HG03342 (cell line): ENCODE measurements at regions not wholly inside any gene's neighbourhood (a gene's known extent, or its start where the extent isn't known, plus 50 kb on each side); places are given as distances from the start of the nearest gene placed in this dataset.

Experiments
- ATAC-seq: cut with Tn5 transposase; IDR thresholded peaks from one replicate; pipeline ENCODE4 v1.9.1; 2021; ENCODE audit warnings: mild to moderate bottlenecking, moderate library complexity; ENCODE audit not compliant: unreplicated experiment

DNA sequence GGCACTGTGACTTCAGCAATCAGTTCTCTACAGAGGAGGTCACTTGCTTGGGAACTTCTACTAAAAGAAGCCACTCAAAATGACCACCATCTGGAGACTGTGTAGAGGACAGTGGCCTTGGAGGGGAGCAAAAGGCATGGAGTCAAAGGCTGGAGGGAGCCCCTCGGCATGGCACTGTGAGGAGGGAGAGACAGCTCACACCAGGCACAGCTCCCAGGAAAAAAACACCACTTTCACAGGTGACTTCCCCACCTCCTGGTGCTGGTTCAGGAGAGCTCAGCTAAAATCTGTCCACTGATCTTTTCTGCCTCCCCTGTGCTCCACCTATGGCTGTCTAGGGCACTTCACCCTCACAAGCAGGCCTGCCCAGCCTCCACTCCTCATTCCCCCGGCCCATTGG is 649.4 kb upstream of the MGMT start:
- no peak for ATAC-seq

DNA sequence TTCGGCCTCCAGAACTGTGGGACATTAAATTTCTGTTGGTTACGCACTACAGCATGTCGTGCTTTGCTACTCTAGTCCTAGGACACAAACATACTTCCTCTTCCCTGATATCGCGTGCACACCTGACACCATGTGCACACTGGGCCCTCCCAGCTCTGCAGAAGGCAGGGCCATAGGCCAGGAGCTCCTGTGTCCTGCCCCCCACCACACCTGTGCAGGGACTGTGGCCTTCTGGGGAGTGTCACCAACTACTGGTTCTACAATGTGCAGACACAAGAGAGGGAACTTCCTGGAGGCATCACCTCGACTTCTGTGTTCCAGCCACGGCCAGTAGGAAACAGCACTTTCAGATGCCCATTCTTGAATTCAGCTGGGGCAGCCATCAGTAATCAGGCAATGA is 646.4 kb upstream of the MGMT start:
- no peak for ATAC-seq

DNA sequence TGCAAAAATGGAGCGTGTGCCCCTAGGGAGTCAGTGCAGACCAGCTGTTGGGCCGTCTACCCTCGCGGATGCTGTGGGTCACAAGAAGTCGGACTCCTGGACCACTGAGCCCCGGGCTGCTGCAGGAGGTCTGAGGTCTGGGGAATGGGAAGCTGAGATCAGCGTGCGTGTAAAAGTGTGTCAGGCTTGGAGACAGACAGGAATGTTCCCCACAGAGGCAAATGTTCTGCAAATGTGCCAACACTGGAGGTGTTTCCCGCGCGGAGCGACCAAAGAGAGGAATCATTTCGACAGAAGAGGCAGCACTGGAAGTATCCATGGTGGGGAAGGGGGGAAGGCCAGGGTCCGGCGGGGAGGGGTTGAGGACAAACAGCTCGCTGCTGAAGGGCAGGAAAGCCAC is 643.8 kb upstream of the MGMT start:
- ATAC-seq, result no peak

DNA sequence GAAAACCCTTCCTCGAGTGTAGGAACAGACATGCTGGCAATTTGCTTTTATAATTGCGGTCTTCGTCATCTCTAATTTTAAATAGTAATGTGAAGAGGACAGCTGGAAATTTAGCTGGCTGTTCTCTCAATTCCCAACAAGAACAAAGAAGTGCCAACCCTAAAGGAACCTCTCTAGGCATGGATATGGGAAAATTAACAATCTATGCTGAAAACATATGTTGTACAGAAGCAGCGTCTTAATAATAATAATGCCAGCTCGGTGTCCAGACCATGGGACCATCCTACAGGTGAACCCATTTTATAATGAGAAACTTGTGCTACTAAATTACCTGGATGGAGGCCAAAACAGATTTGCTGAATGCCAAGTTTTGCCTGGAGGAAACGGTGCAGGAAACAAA is 641.4 kb upstream of the MGMT start:
- no peak for ATAC-seq

DNA sequence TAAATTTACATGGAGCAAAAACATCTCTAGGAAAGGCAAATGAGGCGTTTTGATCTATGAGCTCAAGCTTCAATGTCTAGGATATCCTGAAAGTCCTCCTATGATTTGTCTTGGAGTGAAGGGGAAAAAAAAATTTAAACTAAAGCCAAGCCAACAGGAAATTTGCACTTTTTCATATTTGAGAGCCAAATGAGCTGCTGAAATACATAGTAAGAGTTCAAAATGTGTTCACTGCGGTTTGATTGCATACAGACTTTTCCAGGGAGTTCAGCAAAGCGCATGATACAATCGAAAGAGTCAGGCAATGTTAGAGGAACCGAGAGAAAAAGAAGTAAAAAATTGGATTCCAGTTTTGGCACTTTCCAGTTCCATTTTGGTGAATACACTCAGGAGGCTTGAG is 633.4 kb upstream of the MGMT start:
- ATAC-seq, result no peak

DNA sequence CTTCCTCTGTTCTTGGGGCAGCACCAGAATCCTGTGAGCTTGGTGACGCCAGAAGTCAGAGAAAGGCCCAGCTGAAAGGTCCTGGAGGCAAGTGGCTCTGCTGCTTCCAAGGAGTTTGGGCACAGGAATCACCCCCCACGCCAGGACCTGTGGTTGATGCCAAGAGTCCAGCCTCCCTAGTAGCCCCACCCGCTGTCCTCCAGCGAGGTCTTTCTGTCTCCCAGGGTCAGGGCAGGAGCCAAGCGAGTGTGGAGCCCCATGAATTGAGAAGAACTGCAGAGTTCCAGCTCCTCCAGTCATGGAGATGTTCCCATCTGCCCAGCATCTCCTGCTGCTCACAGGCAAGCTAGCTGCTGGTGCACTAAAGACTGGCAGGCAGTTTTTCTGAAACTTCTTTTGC is 631.7 kb upstream of the MGMT start:
- ATAC-seq, result no peak

DNA sequence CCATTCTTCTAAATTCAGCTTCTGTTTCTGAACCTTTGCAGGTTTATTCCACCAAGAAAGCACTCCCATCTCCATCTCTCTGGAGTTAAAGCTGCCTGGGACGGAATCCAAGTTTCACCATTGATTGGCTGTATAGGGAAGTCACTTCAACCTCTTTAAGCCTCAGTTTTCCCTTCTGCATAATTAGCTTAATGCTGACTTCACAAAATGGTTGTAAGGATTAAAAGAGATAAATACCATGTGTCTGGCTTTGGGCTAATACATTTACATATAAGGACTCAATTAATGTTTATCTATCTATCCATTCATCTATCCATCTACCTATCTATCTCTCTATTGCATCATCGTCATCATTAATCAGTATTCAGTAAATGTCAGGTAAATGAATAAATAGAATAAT is 629.6 kb upstream of the MGMT start:
- no peak for ATAC-seq

DNA sequence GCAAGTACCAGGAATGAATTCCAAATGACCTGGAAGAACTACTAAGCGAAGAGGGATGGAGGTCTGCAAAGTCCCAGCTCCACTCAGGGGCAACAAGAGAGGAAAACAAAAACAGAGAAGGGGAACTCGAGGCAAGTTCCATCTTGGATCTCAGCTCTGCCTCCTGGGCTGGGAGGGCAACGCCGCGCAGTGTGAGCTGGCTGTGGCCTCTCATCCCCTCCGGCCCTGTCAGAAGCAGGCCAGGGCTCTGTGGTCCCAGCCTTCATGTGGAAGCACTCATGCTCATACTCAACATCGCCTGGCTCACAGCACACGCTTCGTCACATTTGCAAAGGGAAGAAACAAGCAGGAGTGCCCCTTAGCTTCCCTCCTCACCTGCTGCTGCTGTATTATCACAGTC is 627.9 kb upstream of the MGMT start:
- no peak for ATAC-seq

DNA sequence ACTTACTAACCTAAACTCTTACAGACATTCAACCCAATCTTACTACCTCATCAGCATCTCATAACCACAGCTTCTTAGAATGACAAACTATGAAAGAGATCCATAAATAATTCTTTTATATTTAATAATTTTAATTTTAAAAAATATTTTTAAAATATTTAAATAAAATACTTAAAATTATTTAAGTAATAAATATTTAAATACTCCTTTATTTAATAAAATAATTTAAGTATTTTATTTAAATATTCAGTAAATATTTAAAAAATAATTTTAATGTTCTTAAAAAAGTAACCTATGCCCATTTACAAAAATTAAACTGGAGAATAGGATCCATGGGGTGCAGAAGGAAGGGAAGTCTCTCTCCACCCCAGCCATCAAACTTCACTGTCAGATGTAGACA is 627.3 kb upstream of the MGMT start:
- no peak for ATAC-seq

DNA sequence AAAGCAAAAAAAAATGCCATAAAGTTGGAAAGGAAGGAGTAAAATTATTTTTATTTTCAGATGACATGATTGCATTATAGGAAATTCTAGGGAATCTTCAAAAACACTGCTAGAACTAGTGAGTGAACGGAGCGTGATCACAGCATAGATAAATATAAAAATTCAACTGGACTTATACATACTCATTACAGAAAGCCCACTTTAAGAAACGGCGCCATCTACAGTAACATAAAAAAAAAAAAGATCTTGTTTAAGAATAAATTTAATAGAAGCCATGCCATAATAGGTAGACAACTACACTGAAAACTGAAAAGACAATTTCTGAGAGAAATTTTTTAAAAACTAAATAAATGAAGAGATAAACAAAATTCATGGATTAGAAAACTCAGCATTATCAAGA is 623.1 kb upstream of the MGMT start:
- no peak for ATAC-seq

DNA sequence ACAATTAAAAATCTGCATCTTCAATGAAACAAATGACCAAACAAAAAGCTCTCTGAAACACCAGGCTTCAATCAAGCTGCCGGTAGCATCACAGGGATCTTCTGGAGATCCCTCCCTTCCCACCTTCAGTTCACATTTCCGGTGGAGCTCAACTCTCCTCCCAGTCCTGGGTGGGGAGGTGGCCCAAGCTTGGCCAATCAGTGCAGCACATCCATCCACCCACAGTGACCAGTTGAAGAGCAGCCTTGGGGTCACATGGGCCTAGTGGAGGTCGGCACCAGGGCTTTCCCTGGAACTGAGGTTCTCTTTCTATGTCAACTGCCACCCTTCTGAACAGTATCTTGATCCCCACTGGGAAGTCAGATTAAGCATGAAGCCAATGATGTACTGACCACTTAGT is 620.1 kb upstream of the MGMT start:
- no peak for ATAC-seq

DNA sequence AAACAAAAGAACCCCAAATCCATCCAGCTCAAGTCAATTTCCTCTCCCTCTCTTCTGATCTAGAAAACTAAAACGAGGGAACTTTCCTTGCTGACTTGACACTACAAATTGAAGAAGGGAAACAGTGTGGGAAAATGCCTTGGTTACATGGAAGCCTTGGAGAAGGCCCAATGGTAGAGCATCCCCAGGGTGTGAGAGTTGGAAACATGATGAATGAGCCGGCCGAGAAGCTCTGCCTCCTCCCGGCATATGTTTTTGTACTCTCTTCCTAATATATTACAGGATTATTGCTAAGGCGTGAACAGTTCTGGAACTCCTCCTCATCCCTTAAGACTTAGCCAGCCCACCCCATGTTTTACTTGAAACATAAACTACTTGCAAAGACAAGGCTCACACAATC is 618.2 kb upstream of the MGMT start:
- ATAC-seq, result no peak

DNA sequence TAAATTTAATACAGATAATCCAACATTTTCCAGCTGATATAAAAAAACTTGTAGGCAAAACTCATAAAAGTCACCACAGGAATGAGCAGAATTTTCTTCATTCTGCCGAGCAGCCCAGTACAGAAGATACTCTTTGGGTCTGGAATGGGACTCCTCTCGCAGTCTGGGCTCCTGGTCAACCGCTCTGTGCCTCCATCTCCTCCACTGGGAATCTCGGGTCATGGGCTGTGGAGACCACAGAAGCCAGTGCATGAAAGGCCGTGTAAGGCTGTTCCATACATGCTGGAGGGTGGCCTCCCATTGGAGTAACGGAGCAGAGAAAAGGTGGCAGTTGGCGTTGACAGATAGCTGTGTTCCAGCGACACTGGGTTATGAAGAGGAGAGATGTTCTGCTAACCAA is 616.4 kb upstream of the MGMT start:
- no peak for ATAC-seq

DNA sequence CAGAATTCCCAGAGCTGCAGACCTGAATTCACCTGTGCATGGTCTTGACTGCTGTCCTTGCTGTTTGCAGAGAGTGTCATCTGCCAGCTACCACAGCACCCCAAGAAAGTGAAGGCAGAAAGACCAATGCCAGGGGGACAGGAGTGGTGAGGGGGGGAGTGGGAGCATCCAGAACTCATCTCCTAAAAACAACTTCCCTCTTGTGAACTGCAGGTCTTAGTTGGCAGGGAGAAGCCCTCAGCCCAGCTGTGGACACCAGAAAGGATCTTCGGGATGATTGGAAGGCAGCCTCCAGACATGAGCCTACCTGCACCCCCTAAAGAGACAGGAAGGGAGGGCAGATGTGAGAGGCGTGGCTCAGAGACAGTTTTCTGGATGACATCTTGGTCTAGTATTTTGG is 615.8 kb upstream of the MGMT start:
- ATAC-seq, result no peak

DNA sequence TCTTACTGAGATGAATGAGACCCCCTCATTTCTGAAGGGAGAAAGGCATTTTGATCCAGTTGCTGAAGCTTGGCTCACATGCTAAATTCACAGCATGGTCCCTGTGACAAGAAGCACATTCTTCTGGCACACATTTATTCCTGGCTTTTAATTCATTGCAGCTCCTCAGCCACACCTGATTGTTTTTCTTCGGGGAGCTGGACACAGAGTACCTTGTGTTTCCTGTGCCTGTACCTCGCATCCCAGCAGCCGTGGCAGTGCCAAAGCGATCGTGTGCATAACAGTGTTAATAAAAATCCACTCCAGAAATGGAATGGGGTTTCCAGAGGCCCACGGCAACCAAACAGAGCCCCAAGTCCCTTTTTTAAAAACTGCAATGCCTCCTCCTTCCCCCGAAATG is 615.3 kb upstream of the MGMT start:
- ATAC-seq, result no peak

DNA sequence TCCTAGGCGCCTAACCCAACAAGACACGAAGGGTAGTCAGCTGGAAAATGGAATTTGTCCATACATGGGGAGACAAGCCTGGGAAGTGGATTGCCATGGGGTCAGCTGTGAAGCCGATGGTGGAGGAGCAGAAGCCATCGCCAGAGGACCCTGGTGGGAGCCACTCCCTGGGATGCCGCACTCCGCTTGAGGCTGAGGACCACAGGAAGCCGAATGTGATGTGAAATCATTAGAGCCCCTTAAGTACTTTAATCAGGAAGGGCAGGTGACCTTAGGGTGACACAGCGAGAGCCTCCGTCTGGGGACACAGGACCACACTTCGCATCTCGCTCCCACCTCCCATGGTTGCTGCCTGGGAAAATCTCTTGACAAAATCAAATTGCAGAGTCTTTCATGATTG is 614.6 kb upstream of the MGMT start:
- ATAC-seq, result no peak

DNA sequence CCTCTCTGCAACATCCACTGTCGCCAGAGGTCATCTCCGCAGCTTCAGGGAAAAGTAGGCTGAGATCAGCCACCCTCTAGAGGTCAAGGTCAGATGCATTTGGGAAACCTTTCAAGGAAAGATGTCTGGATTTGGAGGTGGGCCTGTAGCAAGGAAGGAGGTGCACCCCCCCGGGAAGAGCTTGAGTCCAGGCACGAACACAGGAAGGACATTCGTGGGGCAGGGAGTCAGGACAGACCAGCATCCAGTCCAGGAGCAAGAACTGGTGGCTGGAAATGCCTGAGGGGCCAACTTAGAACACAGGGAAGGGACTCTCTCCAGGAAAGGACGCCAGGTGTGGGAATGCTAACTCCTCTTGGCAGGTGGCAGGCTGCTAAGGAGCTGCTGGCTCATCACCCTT is 614.1 kb upstream of the MGMT start:
- no peak for ATAC-seq

DNA sequence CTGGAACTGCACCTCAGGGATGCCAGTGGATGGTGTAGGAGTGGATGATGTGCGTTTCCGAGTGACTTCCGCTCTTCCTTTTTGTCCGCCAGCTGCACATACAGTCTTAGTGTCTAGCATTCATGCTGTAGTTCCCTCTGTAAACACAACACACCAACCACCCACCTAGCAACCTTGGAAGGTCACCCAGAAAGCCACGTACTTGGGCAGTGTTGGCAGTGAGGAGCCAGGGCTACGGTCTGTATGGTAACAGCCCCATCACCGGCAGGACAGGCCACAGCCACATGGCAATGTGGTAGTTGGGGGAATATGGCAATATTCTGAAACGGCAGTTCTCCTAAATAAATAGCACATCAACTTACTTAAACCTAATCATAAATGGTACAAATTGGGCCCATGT is 613.5 kb upstream of the MGMT start:
- no peak for ATAC-seq

DNA sequence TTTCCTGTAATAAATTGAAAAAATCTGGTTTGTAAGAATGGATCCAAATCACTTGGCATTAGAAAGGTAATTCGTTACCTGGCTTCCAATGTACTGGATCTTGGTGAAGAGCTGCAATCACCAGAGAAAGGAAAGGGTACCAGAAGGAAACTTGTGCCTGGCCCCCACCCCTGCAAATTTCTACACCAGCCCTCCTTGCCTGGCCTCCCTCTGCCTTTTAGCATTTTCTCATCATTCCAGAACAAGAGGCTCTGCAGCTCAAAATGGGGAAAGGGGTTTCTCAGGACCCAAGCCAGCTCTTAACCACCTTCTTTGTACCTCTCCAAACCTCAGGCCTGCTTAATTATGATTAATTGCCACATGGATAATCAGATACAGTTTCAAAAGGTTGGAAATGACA is 612.8 kb upstream of the MGMT start:
- ATAC-seq, result no peak

DNA sequence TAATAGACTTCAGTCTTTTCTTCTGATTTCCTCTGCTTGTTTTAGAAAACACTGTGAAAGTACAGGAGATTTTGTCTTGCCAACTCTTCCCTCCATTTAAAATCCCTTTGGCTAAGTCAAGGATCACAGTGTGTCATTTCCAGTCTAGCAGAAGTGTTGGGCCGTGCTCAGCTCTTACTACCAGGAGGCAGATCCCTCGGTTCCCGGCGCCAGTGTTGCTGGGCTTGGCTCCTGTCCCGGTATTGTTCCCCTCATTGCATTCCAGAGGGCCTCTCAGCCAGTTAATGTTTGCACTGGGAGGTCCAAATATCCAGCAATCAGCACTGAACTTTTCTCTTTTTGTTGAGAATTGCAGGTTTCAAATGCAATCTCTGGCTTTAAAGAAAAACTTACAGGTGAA is 612.1 kb upstream of the MGMT start:
- no peak for ATAC-seq

DNA sequence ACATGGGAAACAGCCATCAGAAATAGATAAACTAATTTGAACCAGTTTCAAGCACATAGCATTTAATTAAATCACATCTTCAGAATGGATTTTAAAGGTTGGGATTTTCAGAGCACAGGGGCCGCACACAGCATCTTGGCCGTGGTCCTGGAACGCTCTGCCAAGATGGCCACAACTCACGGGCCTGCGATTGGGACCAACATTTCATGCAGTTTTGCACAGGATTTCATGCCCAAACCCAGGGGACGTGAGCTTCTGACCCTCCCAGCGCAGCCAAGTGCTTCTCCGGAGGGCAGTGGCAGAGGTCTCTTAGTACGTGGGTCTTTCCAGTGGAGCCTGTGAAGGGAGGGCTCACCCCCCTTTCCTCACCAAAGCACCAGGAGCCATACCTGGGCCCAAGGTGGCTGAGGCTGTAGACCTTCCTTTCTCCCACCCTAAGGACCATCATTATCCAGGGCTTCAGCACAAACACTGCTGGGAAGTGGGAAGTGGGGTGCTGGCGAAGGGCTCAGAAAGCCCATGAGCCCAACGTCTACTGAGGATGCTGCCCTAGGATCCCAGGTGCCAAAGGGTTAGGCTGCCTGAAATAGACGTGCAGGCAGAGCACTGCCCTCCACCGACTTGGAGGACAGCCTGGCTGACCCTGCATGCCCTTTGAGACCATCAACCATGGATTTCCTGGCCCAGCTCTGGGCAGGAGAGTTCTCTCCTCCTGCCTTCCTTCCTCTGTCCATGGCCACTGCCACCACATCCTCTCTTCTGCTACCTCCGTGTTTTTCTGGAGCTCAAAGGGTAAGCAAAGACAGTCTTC is 611.2 kb upstream of the MGMT start:
- ATAC-seq, result no peak

DNA sequence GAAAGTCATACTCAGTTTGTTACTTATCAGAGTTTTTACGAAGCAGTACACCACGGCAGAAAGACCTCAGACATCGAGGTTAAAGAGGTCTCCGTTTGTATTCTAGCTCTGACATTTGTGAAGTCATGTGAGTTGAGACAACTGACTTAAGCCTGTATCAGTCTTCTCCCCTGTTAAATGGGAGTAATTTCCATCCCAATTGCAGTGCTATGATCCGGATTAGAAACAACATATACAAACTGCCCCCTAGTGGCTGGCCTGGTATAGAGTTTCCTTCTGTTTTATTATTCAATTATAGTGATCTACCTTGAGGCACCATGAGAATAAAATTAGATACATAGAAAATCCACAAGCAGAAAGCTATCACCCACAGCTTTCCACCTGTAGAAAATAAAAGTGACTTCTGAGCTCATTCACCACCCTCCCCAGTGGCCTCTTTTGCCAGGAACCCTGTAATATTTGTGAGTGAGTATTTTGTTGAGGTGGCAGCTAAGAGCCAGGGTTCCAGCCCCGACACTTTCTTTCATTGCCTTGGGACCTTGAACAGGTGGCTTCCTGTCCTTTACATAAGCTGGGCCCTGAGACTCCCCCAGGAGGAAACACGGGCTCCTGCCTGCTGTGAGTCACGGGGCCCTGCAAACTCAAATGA is 607.2 kb upstream of the MGMT start:
- peak; percentile 61 for ATAC-seq

DNA sequence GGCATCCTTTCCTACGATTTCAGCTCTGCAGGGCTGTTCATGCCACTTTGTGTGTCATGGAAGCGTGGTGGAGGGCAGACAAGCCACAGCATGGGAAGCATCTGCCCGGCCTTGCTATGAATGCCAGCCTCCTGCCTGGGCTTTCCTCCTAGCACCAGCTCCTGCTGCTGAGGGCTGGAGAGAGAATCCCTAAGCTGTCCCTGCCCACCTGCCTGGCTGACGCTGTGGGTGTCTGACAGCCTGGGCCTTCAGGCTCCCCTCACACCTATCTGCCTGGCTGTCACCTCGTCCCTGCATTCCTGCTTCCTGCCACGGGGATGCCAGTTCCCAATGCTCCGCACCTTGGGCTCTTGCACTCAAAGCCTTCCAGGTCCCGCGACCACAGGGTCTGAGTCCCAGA is 606.5 kb upstream of the MGMT start:
- no peak for ATAC-seq
